DMS114 treated with DMSO at 0.1 percent for 48 hours (cell line): ENCODE measurements at regions not wholly inside any gene's neighbourhood (a gene's known extent, or its start where the extent isn't known, plus 50 kb on each side); places are given as distances from the start of the nearest gene placed in this dataset.

Experiments used
- DNase-seq: peaks from one replicate; lab custom pipeline; 2025; ENCODE audit not compliant: unreplicated experiment; lab: John Stamatoyannopoulos, UW

- DNase-seq = no peak
Measured at GRCh38 chr11:45523760-45524159, 141.7 kb downstream of the CHST1 start.

GRCh38 chr11:45518833-45519535 is 146.4 kb downstream of the CHST1 start:
- no peak for DNase-seq

- no peak for DNase-seq
Measured at GRCh38 chr11:45518141-45518832, 147.1 kb downstream of the CHST1 start.

- DNase-seq = no peak
Measured at GRCh38 chr11:45517171-45517770, 148.2 kb downstream of the CHST1 start.

- no peak for DNase-seq
Measured at GRCh38 chr11:45513821-45514340, 151.5 kb downstream of the CHST1 start.

- DNase-seq = no peak
Measured at GRCh38 chr11:45512471-45513148, 152.8 kb downstream of the CHST1 start.

- DNase-seq = no peak
Measured at GRCh38 chr11:45511566-45511965, 153.9 kb downstream of the CHST1 start.

- no peak for DNase-seq
Measured at GRCh38 chr11:45507916-45508315, 157.5 kb downstream of the CHST1 start.

- DNase-seq = no peak
Measured at GRCh38 chr11:45503311-45503710, 162.1 kb downstream of the CHST1 start.

GRCh38 chr11:45502226-45502545 is 163.2 kb downstream of the CHST1 start:
- DNase-seq = no peak

- no peak for DNase-seq
Measured at GRCh38 chr11:45501392-45502225, 163.8 kb downstream of the CHST1 start.

- no peak for DNase-seq
Measured at GRCh38 chr11:45500451-45500850, 165.0 kb downstream of the CHST1 start.

GRCh38 chr11:45494738-45495137 is 170.7 kb downstream of the CHST1 start:
- no peak for DNase-seq

- no peak for DNase-seq
Measured at GRCh38 chr11:45489281-45489905, 176.0 kb downstream of the CHST1 start.

- no peak for DNase-seq
Measured at GRCh38 chr11:45486461-45486860, 179.0 kb downstream of the CHST1 start.

- DNase-seq = no peak
Measured at GRCh38 chr11:45485070-45485707, 180.2 kb downstream of the CHST1 start.

GRCh38 chr11:45484326-45484883 is 181.0 kb downstream of the CHST1 start:
- no peak for DNase-seq

- no peak for DNase-seq
Measured at GRCh38 chr11:45483416-45483815, 182.0 kb downstream of the CHST1 start.

GRCh38 chr11:45482331-45482730 is 183.1 kb downstream of the CHST1 start:
- DNase-seq = no peak

- DNase-seq = no peak
Measured at GRCh38 chr11:45481026-45481425, 184.4 kb downstream of the CHST1 start.
